Stimulated activated naive B cell treated with anti-CD40 and anti-IgM and Interleukin-4, amounts not matched to agents 10 μg/mL and 1 μg/mL and 100 μg/mL, for 72 hours (primary cell): ENCODE measurements at regions not wholly inside any gene's neighbourhood (a gene's known extent, or its start where the extent isn't known, plus 50 kb on each side); places are given as distances from the start of the nearest gene placed in this dataset.
"Not testable (repeated sequence)": the region's sequence is repeated elsewhere in the genome, so short reads cannot be mapped to it uniquely, and the experiment has no call there.

Source experiments
- ATAC-seq, 2 donors: fragments of 150-1000 bp; cut with Tn5 transposase; replicated peaks; 2 replicates each; pipeline ENCODE4 v1.10.0; 2021; ENCODE audit warnings: moderate library complexity in 1 of 2
- DNase-seq: peaks from one replicate; pipeline ENCODE4 v3.0.0; 2021
- H3K27ac Mint-ChIP-seq: one replicate; pipeline ENCODE4 v1.8.0; 2022; ENCODE audit warnings: mild to moderate bottlenecking, mixed read lengths
- H3K27me3 Mint-ChIP-seq, 2 donors: one replicate each; pipeline ENCODE4 v1.8.0; 2022; ENCODE audit warnings: mixed read lengths in 2 of 2
- H3K36me3 Mint-ChIP-seq, 2 donors: one replicate each; pipeline ENCODE4 v1.8.0; 2022; ENCODE audit warnings: mixed read lengths in 2 of 2, mild to moderate bottlenecking in 1 of 2
- H3K4me1 Mint-ChIP-seq, 2 donors: one replicate each; pipeline ENCODE4 v1.8.0; 2022; ENCODE audit warnings: mixed read lengths in 2 of 2, mild to moderate bottlenecking in 1 of 2
- H3K4me3 Mint-ChIP-seq, 2 donors: one replicate each; pipeline ENCODE4 v1.8.0; 2022; ENCODE audit warnings: mild to moderate bottlenecking in 2 of 2, mixed read lengths in 2 of 2, moderate library complexity in 1 of 2
- H3K9me3 Mint-ChIP-seq, 2 donors: one replicate each; pipeline ENCODE4 v1.8.0; 2022; ENCODE audit warnings: mixed read lengths in 2 of 2, mild to moderate bottlenecking in 1 of 2

DNA sequence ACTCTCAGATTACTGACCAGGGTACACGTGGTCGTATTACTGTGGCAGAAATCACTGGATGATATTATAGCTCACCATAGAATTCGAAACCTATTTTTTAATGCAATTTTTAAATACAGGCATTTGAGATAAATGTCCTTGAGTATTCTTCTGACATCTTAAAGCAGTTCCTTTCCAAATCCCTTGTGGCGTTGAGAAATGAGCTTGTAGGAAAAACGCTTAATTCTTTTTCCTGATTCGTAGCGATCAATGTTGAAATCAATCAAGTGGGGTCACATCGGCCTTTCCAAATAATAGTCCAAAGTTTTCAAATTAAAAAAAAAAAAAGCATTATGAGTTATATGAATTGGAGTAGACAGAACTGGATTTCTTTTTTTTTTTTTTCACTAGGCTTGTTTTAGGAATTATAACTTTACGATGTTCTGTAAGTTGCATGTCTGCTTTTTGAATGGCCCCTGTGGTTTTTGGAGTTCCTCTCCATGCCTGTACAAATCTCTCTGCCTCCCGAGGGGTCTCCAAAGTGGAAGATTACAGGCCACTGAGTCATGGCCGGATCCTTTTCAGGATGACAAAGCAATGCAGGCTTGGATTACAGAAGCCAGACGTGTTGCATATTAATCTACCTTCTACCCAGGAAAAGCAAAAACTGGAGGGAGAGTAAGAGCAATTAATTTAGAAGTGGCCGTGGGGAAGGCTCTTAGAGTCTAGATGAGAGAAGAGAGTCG is 226.1 kb downstream of the SHOX start:
- Mint-ChIP-seq H3K36me3 (peaks cover 0 to 1% of the 10 kb centered on the region in 2 donors), H3K27me3 (peaks cover 12 to 18% of the 10 kb centered on the region in 2 donors), H3K9me3 (peaks cover 5 to 9% of the 10 kb centered on the region in 2 donors), H3K4me3 (no peak overlapping the region), H3K4me1 (no peaks in the 10 kb centered on the region), H3K27ac (no peak overlapping the region)
- no peak for DNase-seq
- ATAC-seq: no peak

DNA sequence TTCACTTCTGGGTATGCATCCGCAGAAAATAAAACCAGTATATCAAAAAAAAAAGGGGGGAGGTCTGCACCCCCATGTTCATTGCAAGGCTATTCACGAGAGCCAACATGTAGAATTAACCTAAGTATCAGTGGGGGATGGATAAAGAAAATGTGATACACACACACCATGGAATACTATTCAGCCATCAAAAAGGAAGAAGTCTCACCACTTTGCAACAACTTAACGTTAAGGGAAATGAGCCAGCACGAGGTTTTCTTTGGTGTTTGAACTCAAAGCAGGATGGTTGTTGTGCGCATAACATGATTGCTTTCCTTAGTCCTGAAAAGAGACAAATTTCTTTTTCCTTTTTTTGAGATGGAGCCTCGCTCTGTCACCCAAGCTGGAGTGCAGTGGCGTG is 222.7 kb downstream of the SHOX start:
- Mint-ChIP-seq H3K9me3 (peaks cover 0 to 3% of the 10 kb centered on the region in 2 donors), H3K4me1 (peaks cover 6 to 20% of the 10 kb centered on the region in 2 donors), H3K36me3 (no peaks in the 10 kb centered on the region), H3K27ac (no peak overlapping the region), H3K27me3 (peaks cover 28 to 42% of the 10 kb centered on the region in 2 donors), H3K4me3 (no peak overlapping the region)
- ATAC-seq (no peak), DNase-seq (no peak)

DNA sequence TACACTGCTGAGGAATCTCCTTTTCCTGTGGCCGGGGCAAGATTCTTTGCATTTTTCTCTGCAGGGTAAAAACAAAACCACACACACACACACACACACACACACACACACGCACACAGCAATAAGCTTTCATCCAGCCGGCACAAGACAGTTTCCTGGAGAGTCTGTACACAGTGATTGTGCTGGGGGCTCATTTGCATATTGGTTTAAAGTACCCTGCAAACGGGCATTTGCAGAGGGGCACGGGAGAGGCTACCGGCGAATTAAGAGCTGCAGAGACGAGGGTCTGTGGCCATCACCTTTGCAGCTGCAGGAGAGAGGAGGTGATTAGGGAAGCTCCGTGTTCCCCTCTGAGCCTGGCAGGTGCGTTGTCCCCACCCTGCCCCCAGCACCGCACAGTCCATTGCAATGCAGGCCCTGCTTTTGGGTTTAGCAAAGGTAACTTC is 219.9 kb downstream of the SHOX start:
- no peaks in the 10 kb centered on the region for H3K36me3 Mint-ChIP-seq
- peaks cover 0 to 3% of the 10 kb centered on the region in 2 donors for H3K9me3 Mint-ChIP-seq
- peak overlapping the region in 1 of 2 donors; percentile 15 for H3K4me3 Mint-ChIP-seq
- no peak overlapping the region for H3K27ac Mint-ChIP-seq
- H3K27me3 Mint-ChIP-seq: peaks cover 28 to 42% of the 10 kb centered on the region in 2 donors
- ATAC-seq (peak in 1 of 2 donors; percentile 33), DNase-seq (no peak)
- H3K4me1 Mint-ChIP-seq: peaks cover 6 to 20% of the 10 kb centered on the region in 2 donors

DNA sequence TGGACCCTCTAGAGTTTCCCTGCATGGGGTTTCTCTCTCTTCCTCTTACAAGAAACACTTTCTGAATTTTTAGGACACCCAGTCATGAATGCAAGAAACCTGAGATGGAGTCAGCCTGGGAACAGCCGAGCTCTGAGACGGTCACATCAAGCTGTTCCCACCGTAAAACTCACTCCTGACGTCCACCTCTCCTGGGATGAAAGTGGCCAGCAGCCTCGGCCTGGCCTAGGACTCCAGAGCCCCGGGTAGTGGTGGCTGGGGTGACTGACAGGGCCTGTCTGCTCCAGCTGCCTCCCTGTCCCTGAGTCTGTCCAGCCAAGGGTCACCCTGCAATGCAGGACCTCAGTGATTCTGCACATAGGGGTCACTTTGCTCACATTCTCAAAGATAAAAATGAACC is 217.8 kb downstream of the SHOX start:
- no peak for DNase-seq
- peaks cover 6 to 20% of the 10 kb centered on the region in 2 donors for H3K4me1 Mint-ChIP-seq
- peaks cover 17 to 33% of the 10 kb centered on the region in 2 donors for H3K27me3 Mint-ChIP-seq
- no peak for ATAC-seq
- no peak overlapping the region for H3K4me3 Mint-ChIP-seq
- no peaks in the 10 kb centered on the region for H3K36me3 Mint-ChIP-seq
- no peak overlapping the region for H3K27ac Mint-ChIP-seq
- no peaks in the 10 kb centered on the region for H3K9me3 Mint-ChIP-seq

DNA sequence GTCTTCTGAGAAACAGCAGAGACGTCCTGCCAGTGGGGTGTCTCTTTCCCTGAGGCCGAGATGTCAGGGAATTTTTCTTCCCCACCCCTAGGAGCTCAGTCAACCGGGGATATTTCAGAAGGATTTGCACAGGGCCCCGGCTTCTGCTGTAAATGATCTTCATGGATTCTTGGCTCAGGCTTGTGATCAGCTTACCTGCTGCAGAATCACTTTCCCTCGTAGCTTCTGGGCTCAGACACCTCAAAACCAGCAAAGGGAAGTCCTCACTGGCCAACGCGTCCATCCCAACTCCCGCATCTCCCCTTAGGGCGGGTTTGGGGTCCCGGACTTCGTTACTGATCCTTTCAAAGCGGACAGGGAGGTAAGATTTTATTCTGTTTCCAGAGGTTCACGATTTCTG is 212.7 kb downstream of the SHOX start:
- peaks cover 0 to 10% of the 10 kb centered on the region in 2 donors for H3K27me3 Mint-ChIP-seq
- ATAC-seq (no peak), DNase-seq (no peak)
- no peaks in the 10 kb centered on the region for H3K36me3 Mint-ChIP-seq
- H3K9me3 Mint-ChIP-seq: no peaks in the 10 kb centered on the region
- H3K4me3 Mint-ChIP-seq: no peak overlapping the region
- H3K27ac Mint-ChIP-seq: no peak overlapping the region
- H3K4me1 Mint-ChIP-seq: no peaks in the 10 kb centered on the region

DNA sequence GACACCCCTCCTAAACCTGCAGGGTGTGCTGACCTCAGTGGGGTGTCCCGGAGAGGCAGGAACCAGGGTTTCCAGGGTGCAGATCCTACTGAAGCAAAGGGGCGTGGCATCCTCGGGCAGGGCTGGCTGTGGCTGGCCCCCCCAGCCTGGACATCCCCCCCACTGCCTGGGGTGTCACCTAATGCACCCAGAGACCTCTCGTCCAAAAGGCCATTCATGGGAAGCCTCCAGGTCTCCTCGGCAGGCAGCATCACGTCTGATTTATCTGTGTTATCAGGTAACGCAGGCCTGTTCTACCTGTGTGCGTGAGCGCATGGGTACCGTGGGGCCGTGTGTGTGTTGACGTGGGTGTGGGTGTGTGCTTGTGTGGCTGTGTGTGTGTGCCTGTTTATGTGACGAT is 210.0 kb downstream of the SHOX start:
- H3K9me3 Mint-ChIP-seq: peaks cover 6 to 7% of the 10 kb centered on the region in 2 donors
- H3K27me3 Mint-ChIP-seq: peaks cover 0 to 10% of the 10 kb centered on the region in 2 donors
- no peaks in the 10 kb centered on the region for H3K36me3 Mint-ChIP-seq
- no peaks in the 10 kb centered on the region for H3K4me1 Mint-ChIP-seq
- DNase-seq: no peak
- ATAC-seq: no peak
- H3K4me3 Mint-ChIP-seq: no peak overlapping the region
- H3K27ac Mint-ChIP-seq: no peak overlapping the region

DNA sequence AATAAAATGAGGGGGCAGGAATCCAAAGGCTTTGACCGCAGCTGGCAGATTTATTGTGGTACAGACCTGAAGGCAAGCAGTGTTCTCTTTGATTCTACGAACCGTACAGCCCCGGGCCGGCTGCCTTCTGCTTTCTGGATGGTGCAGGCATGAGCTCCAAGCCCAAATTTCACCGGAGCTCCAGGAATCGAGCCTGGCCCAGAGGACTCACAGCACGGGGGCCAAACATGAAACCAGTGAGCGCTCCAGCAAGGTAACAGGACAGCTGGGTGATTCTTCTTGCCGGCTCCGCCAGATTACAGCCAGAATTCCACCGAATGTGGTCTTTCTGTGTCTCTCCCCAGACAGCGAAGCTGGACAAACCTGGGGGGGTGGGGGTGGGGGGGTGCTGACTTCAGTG is 208.1 kb downstream of the SHOX start:
- not testable (repeated sequence) for H3K27ac Mint-ChIP-seq, H3K4me1 Mint-ChIP-seq, H3K36me3 Mint-ChIP-seq, DNase-seq, ATAC-seq, H3K27me3 Mint-ChIP-seq, H3K4me3 Mint-ChIP-seq, H3K9me3 Mint-ChIP-seq

DNA sequence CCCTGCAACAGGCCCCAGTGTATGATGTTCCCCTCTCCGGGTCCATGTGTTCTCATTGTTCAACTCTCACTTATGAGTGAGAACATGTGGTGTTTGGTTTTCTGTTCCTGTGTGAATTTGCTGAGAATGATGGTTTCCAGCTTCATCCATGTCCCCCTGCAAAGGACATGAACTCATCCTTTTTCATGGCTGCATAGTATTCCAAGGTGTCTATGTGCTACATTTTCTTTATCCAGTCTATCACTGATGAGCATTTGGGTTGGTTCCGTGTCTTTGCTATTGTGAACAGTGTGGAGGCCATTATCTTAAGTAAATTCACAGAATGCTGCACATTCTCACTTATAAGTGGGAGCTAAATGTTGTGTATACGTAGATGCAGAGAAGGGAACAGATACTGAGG is 205.3 kb downstream of the SHOX start:
- H3K4me3 Mint-ChIP-seq, H3K9me3 Mint-ChIP-seq, ATAC-seq, H3K27ac Mint-ChIP-seq, H3K36me3 Mint-ChIP-seq, H3K27me3 Mint-ChIP-seq, DNase-seq, H3K4me1 Mint-ChIP-seq: not testable (repeated sequence)

DNA sequence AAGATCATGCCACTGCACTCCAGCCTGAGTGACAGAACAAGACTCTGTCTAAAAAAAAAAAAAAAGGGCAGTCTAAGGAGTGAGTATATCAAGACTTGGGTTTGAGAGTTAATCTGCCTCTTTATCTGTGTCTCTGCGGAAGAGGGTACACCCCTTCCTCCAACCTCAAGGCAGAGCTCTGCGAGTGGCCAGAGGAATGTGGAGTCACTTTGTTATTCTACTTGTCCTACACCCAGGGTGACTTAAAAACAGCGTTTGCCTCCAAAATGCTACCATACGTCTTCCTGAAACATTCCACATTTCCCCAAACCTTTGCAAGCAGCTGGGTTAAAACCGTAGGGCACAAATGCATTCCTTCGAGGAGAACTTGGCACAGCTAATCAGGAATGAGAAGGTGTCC is 199.9 kb downstream of the SHOX start:
- H3K4me1 Mint-ChIP-seq: no peaks in the 10 kb centered on the region
- no peak overlapping the region for H3K4me3 Mint-ChIP-seq
- no peaks in the 10 kb centered on the region for H3K27me3 Mint-ChIP-seq
- DNase-seq (no peak), ATAC-seq (no peak)
- no peaks in the 10 kb centered on the region for H3K36me3 Mint-ChIP-seq
- H3K9me3 Mint-ChIP-seq: no peaks in the 10 kb centered on the region
- no peak overlapping the region for H3K27ac Mint-ChIP-seq

DNA sequence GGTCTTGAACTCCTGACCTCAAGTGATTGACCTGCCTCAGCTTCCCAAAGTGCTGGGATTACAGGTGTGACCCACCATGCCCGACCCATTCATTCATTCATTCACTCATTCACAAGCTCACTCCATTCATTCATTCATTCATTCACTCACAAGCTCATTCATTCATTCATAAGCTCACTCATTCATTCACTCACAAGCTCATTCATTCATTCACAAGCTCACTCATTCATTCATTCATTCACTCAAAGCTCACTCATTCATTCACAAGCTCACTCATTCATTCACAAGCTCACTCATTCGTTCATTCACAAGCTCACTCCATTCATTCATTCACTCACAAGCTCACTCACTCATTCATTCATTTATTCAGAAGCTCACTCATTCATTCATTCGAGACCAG is 198.6 kb downstream of the SHOX start:
- no peaks in the 10 kb centered on the region for H3K4me1 Mint-ChIP-seq
- H3K9me3 Mint-ChIP-seq: no peaks in the 10 kb centered on the region
- no peaks in the 10 kb centered on the region for H3K27me3 Mint-ChIP-seq
- no peak for ATAC-seq
- no peak for DNase-seq
- H3K36me3 Mint-ChIP-seq: no peaks in the 10 kb centered on the region
- H3K4me3 Mint-ChIP-seq: no peak overlapping the region
- no peak overlapping the region for H3K27ac Mint-ChIP-seq

DNA sequence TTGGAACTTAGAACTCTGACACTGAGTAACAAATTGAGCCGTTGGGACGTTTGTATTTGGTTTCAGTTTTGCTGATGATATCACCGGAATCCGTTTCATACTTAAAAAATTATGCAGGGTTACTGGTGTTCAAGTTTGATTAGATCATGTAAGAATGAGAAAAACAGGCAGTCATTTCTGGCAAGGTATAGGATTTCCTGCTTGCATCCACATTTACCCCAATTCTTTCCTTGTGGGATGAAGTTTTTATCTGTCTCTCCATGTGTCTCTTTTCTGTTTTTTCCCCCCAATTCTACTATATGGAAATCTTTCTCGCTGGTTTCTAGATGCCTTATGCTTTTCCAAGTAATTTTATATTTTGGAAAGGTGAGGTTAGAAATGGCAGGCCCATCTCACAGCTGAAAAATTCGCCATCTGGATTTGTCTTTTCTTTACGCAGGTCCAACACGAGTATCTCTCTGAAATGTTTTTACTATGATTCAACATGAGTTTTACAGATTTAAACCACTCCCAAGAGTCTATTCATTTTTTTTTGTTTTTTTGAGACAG is 197.9 kb downstream of the SHOX start:
- Mint-ChIP-seq H3K27me3 (no peaks in the 10 kb centered on the region), H3K4me3 (no peak overlapping the region), H3K36me3 (no peaks in the 10 kb centered on the region), H3K27ac (no peak overlapping the region), H3K4me1 (no peaks in the 10 kb centered on the region), H3K9me3 (no peaks in the 10 kb centered on the region)
- no peak for DNase-seq
- ATAC-seq: no peak

DNA sequence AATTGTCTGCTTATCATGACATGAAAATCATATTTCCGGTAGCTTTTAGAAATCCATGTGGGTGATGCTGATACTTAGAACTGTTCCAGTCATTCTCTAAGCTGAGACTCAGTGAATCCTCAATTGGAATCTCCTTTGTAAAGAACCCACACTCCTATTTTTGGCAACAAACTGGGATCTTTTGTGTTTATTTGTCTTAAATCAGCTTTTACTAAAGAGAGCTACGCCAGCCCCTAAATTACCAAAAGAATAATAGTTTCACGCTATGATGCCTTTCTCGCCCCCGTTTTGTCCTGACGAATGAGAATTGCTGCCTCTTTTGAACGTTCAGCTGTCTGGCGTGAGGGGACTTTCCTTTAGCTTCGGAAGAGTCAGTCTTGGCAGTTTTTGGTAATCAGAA is 195.9 kb downstream of the SHOX start:
- Mint-ChIP-seq H3K27ac (no peak overlapping the region), H3K36me3 (no peaks in the 10 kb centered on the region), H3K4me3 (no peak overlapping the region), H3K27me3 (no peaks in the 10 kb centered on the region), H3K4me1 (no peaks in the 10 kb centered on the region), H3K9me3 (peaks cover 0 to 5% of the 10 kb centered on the region in 2 donors)
- ATAC-seq: no peak
- no peak for DNase-seq

DNA sequence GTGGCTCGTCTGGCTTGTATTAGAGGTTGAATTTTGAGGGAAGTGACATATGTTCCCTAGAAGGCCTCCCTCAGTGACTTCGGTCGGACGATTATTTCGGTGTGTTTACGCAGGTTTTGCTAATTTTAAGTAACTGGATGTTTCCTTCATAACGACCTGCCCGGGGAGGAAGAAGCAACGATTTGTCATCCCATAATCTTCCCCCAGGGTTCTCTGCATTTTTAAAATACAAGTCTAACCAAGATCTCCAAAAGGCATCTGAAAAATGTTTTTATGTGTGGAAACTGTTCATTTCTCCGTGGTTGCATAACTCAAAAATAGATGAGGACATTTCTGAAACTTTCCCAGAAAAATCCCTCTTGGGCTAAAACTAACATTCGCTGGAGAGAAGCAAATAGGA is 195.4 kb downstream of the SHOX start:
- H3K9me3 Mint-ChIP-seq: peaks cover 0 to 5% of the 10 kb centered on the region in 2 donors
- ATAC-seq (no peak), DNase-seq (no peak)
- H3K27me3 Mint-ChIP-seq: no peaks in the 10 kb centered on the region
- H3K27ac Mint-ChIP-seq: no peak overlapping the region
- no peaks in the 10 kb centered on the region for H3K4me1 Mint-ChIP-seq
- H3K4me3 Mint-ChIP-seq: no peak overlapping the region
- no peaks in the 10 kb centered on the region for H3K36me3 Mint-ChIP-seq

DNA sequence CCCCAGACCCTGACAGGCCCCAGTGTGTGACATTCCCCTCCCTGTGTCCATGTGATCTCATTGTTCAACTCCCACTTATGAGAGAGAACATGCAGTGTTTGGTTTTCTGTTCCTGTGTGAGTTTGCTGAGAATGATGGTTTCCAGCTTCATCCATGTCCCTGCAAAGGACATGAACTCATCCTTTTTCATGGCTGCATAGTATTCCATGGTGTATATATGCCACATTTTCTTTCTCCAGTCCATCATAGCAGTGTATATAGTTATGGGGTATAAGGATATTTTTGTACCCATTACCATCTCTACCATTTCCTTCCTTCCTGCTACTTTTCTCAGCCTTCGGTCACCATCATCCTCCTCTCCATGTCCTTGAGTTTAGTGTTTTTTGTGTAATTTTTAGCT is 192.5 kb downstream of the SHOX start:
- H3K4me1 Mint-ChIP-seq, DNase-seq, ATAC-seq, H3K27ac Mint-ChIP-seq, H3K27me3 Mint-ChIP-seq, H3K4me3 Mint-ChIP-seq, H3K36me3 Mint-ChIP-seq, H3K9me3 Mint-ChIP-seq: not testable (repeated sequence)

DNA sequence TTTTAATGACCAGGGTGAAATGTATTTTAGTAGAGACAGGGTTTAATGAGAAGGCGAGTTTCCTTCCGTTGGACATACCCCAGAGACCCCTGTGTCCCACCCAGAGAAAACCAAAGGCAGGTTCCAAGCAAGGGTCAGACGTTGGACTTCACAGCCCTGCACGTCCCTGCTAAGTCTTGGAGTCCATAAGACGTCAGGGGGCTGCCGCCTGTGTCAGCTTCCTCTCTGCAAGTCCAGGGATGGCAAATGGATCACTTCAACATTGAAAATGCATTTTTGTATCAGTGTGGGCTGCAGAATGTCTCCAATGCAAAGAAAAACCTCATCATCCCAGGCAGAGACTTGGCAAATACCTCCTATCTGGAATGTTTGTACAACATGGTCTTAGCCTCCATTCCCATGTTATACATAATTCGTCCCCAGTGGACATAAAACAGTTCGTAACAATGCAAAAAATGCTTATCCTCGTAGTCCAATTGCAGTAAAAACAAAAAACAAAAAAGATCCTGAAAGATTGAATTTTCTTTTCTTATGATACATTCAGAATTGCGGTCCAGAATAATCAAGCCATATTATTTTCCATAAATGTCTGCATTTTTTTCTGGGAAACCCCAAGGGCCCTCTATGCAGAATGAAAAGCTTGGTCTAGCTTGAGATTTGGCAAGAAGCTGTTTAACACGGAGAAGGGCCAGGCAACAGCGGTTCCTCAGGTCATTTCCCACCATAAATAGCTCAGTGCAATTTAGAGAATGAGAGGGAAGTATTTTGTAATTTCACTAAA is 190.9 kb downstream of the SHOX start:
- Mint-ChIP-seq H3K36me3 (no peaks in the 10 kb centered on the region), H3K4me3 (no peak overlapping the region), H3K27me3 (no peaks in the 10 kb centered on the region), H3K9me3 (peaks cover 0 to 5% of the 10 kb centered on the region in 2 donors), H3K4me1 (no peaks in the 10 kb centered on the region), H3K27ac (no peak overlapping the region)
- ATAC-seq: no peak
- no peak for DNase-seq
